ENCODE measurements at regions not wholly inside any gene's neighbourhood (a gene's known extent, or its start where the extent isn't known, plus 50 kb on each side); places are given as distances from the start of the nearest gene placed in this dataset.

GRCh38 chr22:42217752-42218280, 52.6 kb downstream of the TCF20 start:
- Mint-ChIP-seq H3K36me3 (ENCODE audit: low read depth, unreplicated experiment) (peaks cover 28% of the 10 kb centered on the region), H3K27ac (ENCODE audit: unreplicated experiment) (no peak overlapping the region), H3K27me3 (ENCODE audit: unreplicated experiment) (peaks cover 7% of the 10 kb centered on the region), H3K4me1 (ENCODE audit: unreplicated experiment) (peaks cover 28% of the 10 kb centered on the region), H3K9me3 (ENCODE audit: unreplicated experiment) (no peaks in the 10 kb centered on the region), H3K4me3 (ENCODE audit: unreplicated experiment) (no peak overlapping the region)
- no peak for TF ChIP-seq CTCF (IDR thresholded peaks at IDR 0.05; ENCODE audit: unreplicated experiment)
- DNase-seq (ENCODE audit: low spot score) = no peak

- Mint-ChIP-seq H3K36me3 (ENCODE audit: low read depth, unreplicated experiment) (peaks cover 28% of the 10 kb centered on the region), H3K4me1 (ENCODE audit: unreplicated experiment) (peaks cover 25% of the 10 kb centered on the region), H3K4me3 (ENCODE audit: unreplicated experiment) (no peak overlapping the region), H3K9me3 (ENCODE audit: unreplicated experiment) (no peaks in the 10 kb centered on the region), H3K27me3 (ENCODE audit: unreplicated experiment) (peaks cover 5% of the 10 kb centered on the region), H3K27ac (ENCODE audit: unreplicated experiment) (no peak overlapping the region)
- no peak for DNase-seq (ENCODE audit: low spot score)
- TF ChIP-seq CTCF (IDR thresholded peaks at IDR 0.05; ENCODE audit: unreplicated experiment) = no peak
Measured at GRCh38 chr22:42217019-42217751, 53.3 kb downstream of the TCF20 start.

- no peak overlapping the region for H3K27ac Mint-ChIP-seq (ENCODE audit: unreplicated experiment)
- H3K27me3 Mint-ChIP-seq (ENCODE audit: unreplicated experiment) = peaks cover 5% of the 10 kb centered on the region
- H3K9me3 Mint-ChIP-seq (ENCODE audit: unreplicated experiment) = no peaks in the 10 kb centered on the region
- H3K4me3 Mint-ChIP-seq (ENCODE audit: unreplicated experiment) = no peak overlapping the region
- no peak for DNase-seq (ENCODE audit: low spot score)
- H3K36me3 Mint-ChIP-seq (ENCODE audit: low read depth, unreplicated experiment) = peaks cover 25% of the 10 kb centered on the region
- TF ChIP-seq CTCF (IDR thresholded peaks at IDR 0.05; ENCODE audit: unreplicated experiment) = no peak
- H3K4me1 Mint-ChIP-seq (ENCODE audit: unreplicated experiment) = peaks cover 22% of the 10 kb centered on the region
Measured at GRCh38 chr22:42214633-42215415, 55.6 kb downstream of the TCF20 start.

- peaks cover 5% of the 10 kb centered on the region for H3K36me3 Mint-ChIP-seq (ENCODE audit: low read depth, unreplicated experiment)
- no peak for DNase-seq (ENCODE audit: low spot score)
- H3K4me1 Mint-ChIP-seq (ENCODE audit: unreplicated experiment) = peaks cover 7% of the 10 kb centered on the region
- no peaks in the 10 kb centered on the region for H3K27me3 Mint-ChIP-seq (ENCODE audit: unreplicated experiment)
- H3K9me3 Mint-ChIP-seq (ENCODE audit: unreplicated experiment) = no peaks in the 10 kb centered on the region
- no peak for TF ChIP-seq CTCF (IDR thresholded peaks at IDR 0.05; ENCODE audit: unreplicated experiment)
- no peak overlapping the region for H3K4me3 Mint-ChIP-seq (ENCODE audit: unreplicated experiment)
- H3K27ac Mint-ChIP-seq (ENCODE audit: unreplicated experiment) = peak overlapping the region; percentile 0
Measured at GRCh38 chr22:42208362-42208761, 62.1 kb downstream of the TCF20 start.

- H3K4me1 Mint-ChIP-seq (ENCODE audit: unreplicated experiment) = peaks cover 4% of the 10 kb centered on the region
- no peaks in the 10 kb centered on the region for H3K27me3 Mint-ChIP-seq (ENCODE audit: unreplicated experiment)
- H3K4me3 Mint-ChIP-seq (ENCODE audit: unreplicated experiment) = no peak overlapping the region
Measured at GRCh38 chr22:42207918-42208317, 62.5 kb downstream of the TCF20 start.

More at GRCh38 chr22:42207918-42208317, 62.5 kb downstream of the TCF20 start:
- H3K9me3 Mint-ChIP-seq (ENCODE audit: unreplicated experiment) = no peaks in the 10 kb centered on the region
- no peak for TF ChIP-seq CTCF (IDR thresholded peaks at IDR 0.05; ENCODE audit: unreplicated experiment)
- no peak for DNase-seq (ENCODE audit: low spot score)
- H3K27ac Mint-ChIP-seq (ENCODE audit: unreplicated experiment) = no peak overlapping the region
- H3K36me3 Mint-ChIP-seq (ENCODE audit: low read depth, unreplicated experiment) = peaks cover 5% of the 10 kb centered on the region

Data from endothelial cell (in vitro differentiated cells).